Neural progenitor cell (in vitro differentiated cells): ENCODE measurements at regions not wholly inside any gene's neighbourhood (a gene's known extent, or its start where the extent isn't known, plus 50 kb on each side); places are given as distances from the start of the nearest gene placed in this dataset.

Experiments used
- DNase-seq: peaks from one replicate; pipeline ENCODE4 v3.0.0-alpha.2; 2016; ENCODE audit warnings: low spot score
- H2AFZ ChIP-seq: fragments of 200-600 bp; sonication (generic); replicated peaks from 2 replicates; pipeline ENCODE4 v1.6.1; 2016; ENCODE audit warnings: antibody characterized with exemption
- H3F3A ChIP-seq: fragments of 200-600 bp; sonication (generic); 2 replicates; pipeline ENCODE4 v1.6.1; 2016; ENCODE audit warnings: antibody characterized with exemption, low read depth
- H3K27ac ChIP-seq: fragments of 200-600 bp; sonication (generic); 2 replicates; pipeline ENCODE4 v1.5.1; 2016; ENCODE audit warnings: mild to moderate bottlenecking
- H3K27me3 ChIP-seq: fragments of 200-600 bp; sonication (generic); 2 replicates; pipeline ENCODE4 v1.6.1; 2016; ENCODE audit warnings: mild to moderate bottlenecking, moderate library complexity
- H3K36me3 ChIP-seq: fragments of 200-600 bp; sonication (generic); 2 replicates; pipeline ENCODE4 v1.5.1; 2016
- H3K4me1 ChIP-seq: fragments of 200-600 bp; sonication (generic); 2 replicates; pipeline ENCODE4 v1.6.1; 2016; ENCODE audit warnings: mixed run types
- H3K4me2 ChIP-seq: fragments of 200-600 bp; sonication (generic); 2 replicates; pipeline ENCODE4 v1.6.1; 2016
- H3K4me3 ChIP-seq: fragments of 200-600 bp; sonication (generic); 2 replicates; pipeline ENCODE4 v1.5.1; 2016
- H3K79me2 ChIP-seq: fragments of 200-600 bp; sonication (generic); 2 replicates; pipeline ENCODE4 v1.6.1; 2016; ENCODE audit warnings: low read depth
- H3K9ac ChIP-seq: fragments of 200-600 bp; sonication (generic); 2 replicates; pipeline ENCODE4 v1.6.1; 2016
- H3K9me3 ChIP-seq: fragments of 200-600 bp; sonication (generic); 2 replicates; pipeline ENCODE4 v1.5.1; 2016; ENCODE audit warnings: low read depth
- H4K20me1 ChIP-seq: fragments of 200-600 bp; sonication (generic); 2 replicates; pipeline ENCODE4 v1.6.1; 2016; ENCODE audit warnings: low read depth
- H3K27ac Mint-ChIP-seq: 3 replicates; pipeline ENCODE4 v1.8.0; 2021; ENCODE audit warnings: mixed read lengths
- H3K27me3 Mint-ChIP-seq: 2 replicates; pipeline ENCODE4 v1.8.0; 2022; ENCODE audit warnings: low read depth, mild to moderate bottlenecking, inconsistent platforms, moderate library complexity, mixed read lengths; ENCODE audit not compliant: insufficient read depth
- H3K36me3 Mint-ChIP-seq: 3 replicates; pipeline ENCODE4 v1.8.0; 2021; ENCODE audit warnings: mixed read lengths
- H3K4me1 Mint-ChIP-seq: 3 replicates; pipeline ENCODE4 v1.8.0; 2021; ENCODE audit warnings: mixed read lengths
- H3K4me3 Mint-ChIP-seq: 3 replicates; pipeline ENCODE4 v1.8.0; 2021; ENCODE audit warnings: mild to moderate bottlenecking, moderate library complexity, mixed read lengths
- H3K9me3 Mint-ChIP-seq: 3 replicates; pipeline ENCODE4 v1.8.0; 2020; ENCODE audit warnings: mixed read lengths
- EZH2 ChIP-seq: fragments of 200-600 bp; sonication (generic); IDR thresholded peaks from 2 replicates; pipeline ENCODE4 v1.6.1; 2017; ENCODE audit warnings: antibody characterized with exemption, mild to moderate bottlenecking, moderate library complexity
- EZH2phosphoT487 ChIP-seq: fragments of 200-600 bp; sonication (generic); IDR thresholded peaks from 2 replicates; pipeline ENCODE4 v1.6.1; 2017; ENCODE audit warnings: antibody characterized with exemption
- TF ChIP-seq, protein P1 (sequence below): fragments of 200-600 bp; sonication (generic); IDR thresholded peaks from 2 replicates; pipeline ENCODE4 v1.5.1; 2017; ENCODE audit warnings: antibody characterized with exemption, mild to moderate bottlenecking

GRCh38 chr6:125354649-125355048 is 52.9 kb upstream of the HDDC2 start:
- no peak for DNase-seq
- H3K27ac ChIP-seq, result no peak overlapping the region
- H3K4me3 ChIP-seq, result no peak overlapping the region
- no peaks in the 10 kb centered on the region for H3K79me2 ChIP-seq
- no peaks in the 10 kb centered on the region for H3K9me3 ChIP-seq
- no peak overlapping the region for H3K4me2 ChIP-seq
- H3K9ac ChIP-seq, result no peak overlapping the region
- Mint-ChIP-seq H3K9me3 (no peaks in the 10 kb centered on the region), H3K27ac (no peak overlapping the region), H3K4me3 (no peak overlapping the region), H3K36me3 (no peaks in the 10 kb centered on the region), H3K27me3 (peaks cover 2% of the 10 kb centered on the region), H3K4me1 (peaks cover 18% of the 10 kb centered on the region)
- peaks cover 43% of the 10 kb centered on the region for H3K27me3 ChIP-seq
- H3K36me3 ChIP-seq, result no peaks in the 10 kb centered on the region
- no peaks in the 10 kb centered on the region for H4K20me1 ChIP-seq
- no peak for TF ChIP-seq EZH2phosphoT487
- H2AFZ ChIP-seq, result no peak overlapping the region
- H3F3A ChIP-seq, result no peaks in the 10 kb centered on the region
- H3K4me1 ChIP-seq, result no peaks in the 10 kb centered on the region

DNA sequence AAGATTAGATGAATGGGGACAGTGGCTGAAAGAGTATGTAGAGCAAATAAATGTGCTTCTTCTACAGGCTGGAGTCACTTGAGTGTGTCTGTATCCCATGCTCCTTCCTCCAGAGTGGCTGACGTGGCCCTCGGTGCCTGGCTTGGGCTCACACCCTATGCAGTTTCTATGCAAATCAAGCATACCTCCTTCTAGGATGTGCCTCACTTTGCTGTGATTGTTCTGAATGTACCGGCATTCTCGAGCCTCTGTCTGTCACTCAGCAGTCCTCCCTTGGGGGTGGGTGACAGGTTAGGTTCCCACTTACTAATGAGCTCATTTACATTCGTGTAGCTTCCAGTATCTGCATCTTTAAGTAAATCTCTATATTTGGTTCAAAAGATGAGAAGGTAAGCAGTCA is 55.1 kb upstream of the HDDC2 start:
- H4K20me1 ChIP-seq, result no peaks in the 10 kb centered on the region
- peaks cover 66% of the 10 kb centered on the region for H3K27me3 ChIP-seq
- H3K4me2 ChIP-seq, result no peak overlapping the region
- no peaks in the 10 kb centered on the region for H3K9me3 Mint-ChIP-seq
- H3K27ac Mint-ChIP-seq, result no peak overlapping the region
- H3K4me1 Mint-ChIP-seq, result peaks cover 18% of the 10 kb centered on the region
- no peak overlapping the region for H3K4me3 ChIP-seq
- H3F3A ChIP-seq, result no peaks in the 10 kb centered on the region
- H3K79me2 ChIP-seq, result no peaks in the 10 kb centered on the region
- H3K9me3 ChIP-seq, result no peaks in the 10 kb centered on the region
- H3K27me3 Mint-ChIP-seq, result peaks cover 2% of the 10 kb centered on the region
- H3K27ac ChIP-seq, result no peak overlapping the region
- no peaks in the 10 kb centered on the region for H3K36me3 ChIP-seq
- H3K4me3 Mint-ChIP-seq, result no peak overlapping the region
- no peak overlapping the region for H3K9ac ChIP-seq
- TF ChIP-seq EZH2phosphoT487 (no peak), EZH2 (no peak)
- TF ChIP-seq, protein P1, sequence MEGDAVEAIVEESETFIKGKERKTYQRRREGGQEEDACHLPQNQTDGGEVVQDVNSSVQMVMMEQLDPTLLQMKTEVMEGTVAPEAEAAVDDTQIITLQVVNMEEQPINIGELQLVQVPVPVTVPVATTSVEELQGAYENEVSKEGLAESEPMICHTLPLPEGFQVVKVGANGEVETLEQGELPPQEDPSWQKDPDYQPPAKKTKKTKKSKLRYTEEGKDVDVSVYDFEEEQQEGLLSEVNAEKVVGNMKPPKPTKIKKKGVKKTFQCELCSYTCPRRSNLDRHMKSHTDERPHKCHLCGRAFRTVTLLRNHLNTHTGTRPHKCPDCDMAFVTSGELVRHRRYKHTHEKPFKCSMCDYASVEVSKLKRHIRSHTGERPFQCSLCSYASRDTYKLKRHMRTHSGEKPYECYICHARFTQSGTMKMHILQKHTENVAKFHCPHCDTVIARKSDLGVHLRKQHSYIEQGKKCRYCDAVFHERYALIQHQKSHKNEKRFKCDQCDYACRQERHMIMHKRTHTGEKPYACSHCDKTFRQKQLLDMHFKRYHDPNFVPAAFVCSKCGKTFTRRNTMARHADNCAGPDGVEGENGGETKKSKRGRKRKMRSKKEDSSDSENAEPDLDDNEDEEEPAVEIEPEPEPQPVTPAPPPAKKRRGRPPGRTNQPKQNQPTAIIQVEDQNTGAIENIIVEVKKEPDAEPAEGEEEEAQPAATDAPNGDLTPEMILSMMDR, result no peak
- H3K36me3 Mint-ChIP-seq, result no peaks in the 10 kb centered on the region
- H2AFZ ChIP-seq, result no peak overlapping the region
- no peak for DNase-seq
- no peaks in the 10 kb centered on the region for H3K4me1 ChIP-seq

DNA sequence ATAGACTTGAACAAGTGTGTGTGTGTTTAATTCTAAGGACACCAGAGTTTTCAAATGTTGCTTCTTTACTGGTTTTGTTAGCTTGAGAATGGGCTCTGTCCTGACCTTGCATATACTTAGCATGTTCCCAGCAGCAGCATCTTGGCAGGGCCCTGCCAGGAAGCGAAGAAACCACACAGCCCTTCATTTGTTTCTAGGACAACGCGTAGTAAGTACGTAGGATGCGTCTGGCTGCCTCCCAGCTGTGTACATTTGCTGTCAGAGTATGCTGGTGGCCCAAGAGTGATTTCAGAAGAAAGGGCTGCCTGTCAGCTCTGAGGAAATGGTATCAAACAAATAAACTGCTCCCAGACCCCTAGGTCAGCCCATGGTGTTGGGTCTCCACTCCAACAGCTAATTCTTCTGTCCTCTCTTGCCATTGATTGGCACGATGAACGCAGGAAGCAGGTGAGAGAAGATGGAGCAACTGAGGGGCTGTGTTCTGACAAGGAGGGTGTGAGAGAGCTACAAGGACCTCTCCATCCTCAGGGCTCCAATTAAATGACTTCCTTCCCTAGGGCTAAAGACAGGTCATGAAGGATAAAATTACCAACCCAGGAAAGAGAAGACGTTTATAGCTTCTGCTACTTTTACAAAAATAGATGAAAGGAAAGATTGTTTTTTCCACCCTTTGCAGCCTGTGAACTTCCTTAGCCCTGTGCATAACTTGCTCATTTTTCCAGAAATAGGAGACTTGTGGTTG is 55.9 kb upstream of the HDDC2 start:
- TF ChIP-seq, protein P1, result no peak
- TF ChIP-seq EZH2 (no peak), EZH2phosphoT487 (no peak)
- H3K4me1 ChIP-seq, result peaks cover under 1% of the 10 kb centered on the region
- H3K27ac ChIP-seq, result no peak overlapping the region
- H3K9me3 ChIP-seq, result no peaks in the 10 kb centered on the region
- H3K4me3 Mint-ChIP-seq, result no peak overlapping the region
- no peak for DNase-seq
- H3F3A ChIP-seq, result peaks cover 3% of the 10 kb centered on the region
- no peak overlapping the region for H3K27ac Mint-ChIP-seq
- H3K4me3 ChIP-seq, result no peak overlapping the region
- no peaks in the 10 kb centered on the region for H3K79me2 ChIP-seq
- H2AFZ ChIP-seq, result no peak overlapping the region
- no peaks in the 10 kb centered on the region for H3K9me3 Mint-ChIP-seq
- peaks cover 74% of the 10 kb centered on the region for H3K27me3 ChIP-seq
- H4K20me1 ChIP-seq, result peaks cover 7% of the 10 kb centered on the region
- H3K27me3 Mint-ChIP-seq, result peaks cover 4% of the 10 kb centered on the region
- no peak overlapping the region for H3K4me2 ChIP-seq
- no peaks in the 10 kb centered on the region for H3K36me3 Mint-ChIP-seq
- H3K4me1 Mint-ChIP-seq, result peaks cover 23% of the 10 kb centered on the region
- H3K36me3 ChIP-seq, result no peaks in the 10 kb centered on the region
- no peak overlapping the region for H3K9ac ChIP-seq

DNA sequence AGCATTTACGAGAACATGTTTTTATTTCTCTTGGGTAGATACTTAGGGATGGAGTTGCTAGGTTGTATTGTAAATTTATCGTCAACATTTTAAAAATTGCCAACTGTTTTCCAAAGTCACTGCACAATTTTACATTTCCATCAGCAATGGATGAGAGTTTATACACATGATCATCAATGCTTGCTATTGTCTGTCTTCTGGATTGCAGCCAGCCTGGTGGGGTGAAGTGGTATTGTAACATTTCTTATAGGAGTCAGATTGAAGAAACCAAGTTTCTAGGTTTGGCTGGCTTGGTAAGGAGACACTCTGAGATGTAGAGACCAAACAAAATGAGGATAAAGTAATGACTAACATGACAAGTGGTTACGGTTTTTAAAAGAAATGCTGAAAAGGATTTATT is 57.1 kb upstream of the HDDC2 start:
- Mint-ChIP-seq H3K9me3 (no peaks in the 10 kb centered on the region), H3K27me3 (peaks cover 5% of the 10 kb centered on the region), H3K4me3 (no peak overlapping the region), H3K36me3 (no peaks in the 10 kb centered on the region), H3K27ac (no peak overlapping the region), H3K4me1 (peaks cover 28% of the 10 kb centered on the region)
- Histone ChIP-seq H3K27me3 (peaks cover 74% of the 10 kb centered on the region), H3K4me2 (no peak overlapping the region), H3K79me2 (no peaks in the 10 kb centered on the region), H3K4me3 (no peak overlapping the region), H3K36me3 (no peaks in the 10 kb centered on the region), H3F3A (peaks cover 14% of the 10 kb centered on the region), H3K9me3 (no peaks in the 10 kb centered on the region), H4K20me1 (peaks cover 8% of the 10 kb centered on the region), H3K27ac (no peak overlapping the region), H2AFZ (no peak overlapping the region), H3K4me1 (peaks cover 4% of the 10 kb centered on the region), H3K9ac (no peak overlapping the region)
- DNase-seq, result no peak
- TF ChIP-seq EZH2, result no peak
- TF ChIP-seq, protein P1, result no peak
- no peak for TF ChIP-seq EZH2phosphoT487
